ENCODE measurements at regions not wholly inside any gene's neighbourhood (a gene's known extent, or its start where the extent isn't known, plus 50 kb on each side); places are given as distances from the start of the nearest gene placed in this dataset.

DNA sequence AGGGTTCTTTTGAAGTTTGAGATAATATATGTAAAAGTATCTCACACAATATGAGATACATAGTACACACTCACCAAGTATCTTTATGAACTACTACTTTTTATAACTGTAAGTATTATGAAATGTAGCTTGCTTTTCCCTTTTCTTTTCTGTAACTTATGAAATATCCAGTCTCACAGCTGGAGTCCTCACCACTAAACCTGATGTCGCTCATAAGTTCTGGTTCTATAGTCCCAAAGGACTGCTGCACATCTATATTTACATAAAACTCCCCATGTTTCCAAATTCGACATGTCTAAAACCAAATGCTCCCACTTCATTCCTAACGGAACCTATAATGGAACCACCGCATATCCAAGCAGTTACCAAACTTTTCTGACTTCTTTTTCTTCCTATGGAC is 186.5 kb upstream of the SLC7A11 start:
- Histone ChIP-seq H3K9me3 (no peaks in the 10 kb centered on the region), H3K27me3 (no peaks in the 10 kb centered on the region), H3K36me3 (no peaks in the 10 kb centered on the region), H3K4me3 (no peak overlapping the region), H3K27ac (no peak overlapping the region), H3K4me1 (no peaks in the 10 kb centered on the region)
- in situ Hi-C loops (cut with MboI; ENCODE audit: low pct_ligation_motif_present in 1 of 4, low pct_unique_long_range_greater_than_20kb in 1 of 4, low sequenced_read_pairs in 3 of 4) (no loop called here), intact Hi-C loops (cut with DNase I; ENCODE audit: low total_unique reads) (no loop called here)
- DNase-seq = no peak
- TF ChIP-seq, protein P1, sequence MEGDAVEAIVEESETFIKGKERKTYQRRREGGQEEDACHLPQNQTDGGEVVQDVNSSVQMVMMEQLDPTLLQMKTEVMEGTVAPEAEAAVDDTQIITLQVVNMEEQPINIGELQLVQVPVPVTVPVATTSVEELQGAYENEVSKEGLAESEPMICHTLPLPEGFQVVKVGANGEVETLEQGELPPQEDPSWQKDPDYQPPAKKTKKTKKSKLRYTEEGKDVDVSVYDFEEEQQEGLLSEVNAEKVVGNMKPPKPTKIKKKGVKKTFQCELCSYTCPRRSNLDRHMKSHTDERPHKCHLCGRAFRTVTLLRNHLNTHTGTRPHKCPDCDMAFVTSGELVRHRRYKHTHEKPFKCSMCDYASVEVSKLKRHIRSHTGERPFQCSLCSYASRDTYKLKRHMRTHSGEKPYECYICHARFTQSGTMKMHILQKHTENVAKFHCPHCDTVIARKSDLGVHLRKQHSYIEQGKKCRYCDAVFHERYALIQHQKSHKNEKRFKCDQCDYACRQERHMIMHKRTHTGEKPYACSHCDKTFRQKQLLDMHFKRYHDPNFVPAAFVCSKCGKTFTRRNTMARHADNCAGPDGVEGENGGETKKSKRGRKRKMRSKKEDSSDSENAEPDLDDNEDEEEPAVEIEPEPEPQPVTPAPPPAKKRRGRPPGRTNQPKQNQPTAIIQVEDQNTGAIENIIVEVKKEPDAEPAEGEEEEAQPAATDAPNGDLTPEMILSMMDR (IDR thresholded peaks at IDR 0.05) = no peak
- no peak for TF ChIP-seq POLR2A (IDR thresholded peaks at IDR 0.05)
- no peak for TF ChIP-seq POLR2AphosphoS5 (IDR thresholded peaks at IDR 0.05)
- no peak for TF ChIP-seq EP300 (IDR thresholded peaks at IDR 0.05; ENCODE audit: low read depth)
- WGBS, 2 donors (ENCODE audit: low coverage in 1 of 2) = 78 to 84% methylated on average over 4 of the region's 4 CpGs

DNA sequence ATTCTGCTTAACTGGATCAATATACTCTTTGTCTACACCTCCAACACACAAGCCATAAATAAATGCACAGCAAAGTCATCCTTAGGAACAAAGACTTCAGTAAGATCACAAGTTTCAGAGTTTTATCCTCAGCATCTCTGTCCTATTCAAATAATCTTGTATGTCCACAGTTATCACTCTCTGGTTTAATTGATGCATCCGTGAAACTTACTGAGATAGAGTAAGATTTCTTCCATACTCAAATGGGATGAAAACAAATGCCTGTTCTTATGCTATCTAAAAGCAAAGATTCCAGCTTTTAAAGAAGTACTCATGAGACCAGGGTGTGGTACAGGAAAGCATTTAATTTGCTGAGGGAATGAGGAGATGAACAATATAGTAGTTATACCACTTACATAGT is 184.6 kb upstream of the SLC7A11 start:
- WGBS, 2 donors (ENCODE audit: low coverage in 1 of 2) = 82 to 83% methylated on average over 1 of the region's 1 CpG
- no peaks in the 10 kb centered on the region for H3K36me3 ChIP-seq
- no peak overlapping the region for H3K27ac ChIP-seq
- no peaks in the 10 kb centered on the region for H3K9me3 ChIP-seq
- intact Hi-C loops (cut with DNase I; ENCODE audit: low total_unique reads) = no loop called here
- DNase-seq = no peak
- in situ Hi-C loops (cut with MboI; ENCODE audit: low pct_ligation_motif_present in 1 of 4, low pct_unique_long_range_greater_than_20kb in 1 of 4, low sequenced_read_pairs in 3 of 4) = no loop called here
- no peaks in the 10 kb centered on the region for H3K27me3 ChIP-seq
- TF ChIP-seq EP300 (IDR thresholded peaks at IDR 0.05; ENCODE audit: low read depth) (no peak), POLR2AphosphoS5 (IDR thresholded peaks at IDR 0.05) (no peak)
- H3K4me1 ChIP-seq = no peaks in the 10 kb centered on the region
- H3K4me3 ChIP-seq = no peak overlapping the region

DNA sequence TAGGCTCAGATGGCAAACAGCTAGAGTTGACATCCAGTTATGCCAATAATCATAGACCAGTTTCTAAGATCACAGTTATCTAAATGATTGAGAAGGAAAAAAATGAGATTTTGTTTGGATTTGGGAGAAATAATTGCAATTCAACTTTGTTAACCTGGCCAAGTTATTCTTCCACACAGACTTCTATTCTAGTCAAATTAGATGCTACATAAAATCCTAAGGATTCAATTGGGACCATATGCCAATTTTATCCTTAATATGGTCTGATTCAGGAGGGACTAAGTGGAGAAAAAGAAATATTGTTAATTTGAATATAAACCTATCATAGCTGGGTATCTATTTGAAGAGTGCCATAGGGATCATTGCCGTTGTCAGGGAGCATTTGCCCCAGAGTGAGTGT is 178.3 kb upstream of the SLC7A11 start:
- intact Hi-C loops (cut with DNase I; ENCODE audit: low total_unique reads) = no loop called here
- WGBS, 2 donors (ENCODE audit: low coverage in 1 of 2) = 92 to 100% methylated on average over 1 of the region's 1 CpG

DNA sequence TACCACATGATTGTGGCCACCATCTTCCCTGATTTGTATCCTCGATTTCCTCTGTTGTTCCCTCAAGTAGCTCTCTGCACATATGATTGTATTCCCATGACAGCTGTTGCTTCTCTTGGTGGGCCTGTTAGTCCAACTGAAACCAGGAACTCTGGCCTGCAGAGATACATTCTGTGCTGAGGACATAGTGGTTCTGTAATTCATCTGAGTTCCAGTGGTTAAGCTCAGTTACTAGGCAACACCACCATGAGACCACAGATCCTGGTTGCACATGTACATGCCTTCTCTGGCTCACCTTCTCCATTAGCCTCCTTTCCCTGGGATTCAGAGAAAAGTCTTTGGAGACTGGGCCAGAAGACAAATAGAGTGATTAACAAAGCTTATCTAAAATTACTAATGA is 172.1 kb upstream of the SLC7A11 start:
- H3K27ac ChIP-seq = no peak overlapping the region
- intact Hi-C loops (cut with DNase I; ENCODE audit: low total_unique reads) = no loop called here

More for the DNA sequence above, 178.3 kb upstream of the SLC7A11 start:
- DNase-seq = no peak
- TF ChIP-seq POLR2A (IDR thresholded peaks at IDR 0.05) (no peak), EP300 (IDR thresholded peaks at IDR 0.05; ENCODE audit: low read depth) (no peak), POLR2AphosphoS5 (IDR thresholded peaks at IDR 0.05) (no peak)
- TF ChIP-seq, protein P1 (IDR thresholded peaks at IDR 0.05) = no peak
- in situ Hi-C loops (cut with MboI; ENCODE audit: low pct_ligation_motif_present in 1 of 4, low pct_unique_long_range_greater_than_20kb in 1 of 4, low sequenced_read_pairs in 3 of 4) = no loop called here
- Histone ChIP-seq H3K4me3 (no peak overlapping the region), H3K36me3 (no peaks in the 10 kb centered on the region), H3K27ac (no peak overlapping the region), H3K27me3 (no peaks in the 10 kb centered on the region), H3K4me1 (no peaks in the 10 kb centered on the region), H3K9me3 (no peaks in the 10 kb centered on the region)

More for the DNA sequence above, 172.1 kb upstream of the SLC7A11 start:
- Histone ChIP-seq H3K4me3 (no peak overlapping the region), H3K4me1 (no peaks in the 10 kb centered on the region), H3K27me3 (no peaks in the 10 kb centered on the region), H3K36me3 (no peaks in the 10 kb centered on the region), H3K9me3 (no peaks in the 10 kb centered on the region)
- in situ Hi-C loops (cut with MboI; ENCODE audit: low pct_ligation_motif_present in 1 of 4, low pct_unique_long_range_greater_than_20kb in 1 of 4, low sequenced_read_pairs in 3 of 4) = no loop called here
- WGBS, 2 donors (ENCODE audit: low coverage in 1 of 2) = 59 to 60% methylated on average over 1 of the region's 1 CpG
- no peak for DNase-seq
- TF ChIP-seq POLR2A (IDR thresholded peaks at IDR 0.05) = no peak
- TF ChIP-seq POLR2AphosphoS5 (IDR thresholded peaks at IDR 0.05) = no peak
- no peak for TF ChIP-seq EP300 (IDR thresholded peaks at IDR 0.05; ENCODE audit: low read depth)
- TF ChIP-seq, protein P1 (IDR thresholded peaks at IDR 0.05) = no peak
